ENCODE measurements at regions not wholly inside any gene's neighbourhood (a gene's known extent, or its start where the extent isn't known, plus 50 kb on each side); places are given as distances from the start of the nearest gene placed in this dataset.
"Not testable (repeated sequence)": the region's sequence is repeated elsewhere in the genome, so short reads cannot be mapped to it uniquely, and the experiment has no call there.

GRCh38 chr11:93032580-93032979 lies 63.1 kb downstream of the MTNR1B start:
- Mint-ChIP-seq H3K27me3 (ENCODE audit: low read depth) (peaks cover 14% of the 10 kb centered on the region), H3K27ac (peak overlapping the region; percentile 38), H3K4me1 (ENCODE audit: low read depth) (no peaks in the 10 kb centered on the region), H3K9me3 (peaks cover 2 to 5% of the 10 kb centered on the region in 2 donors), H3K36me3 (ENCODE audit: insufficient read depth in 2 of 2) (no peaks in the 10 kb centered on the region), H3K4me3 (no peak overlapping the region)
- no peak for ATAC-seq (replicated peaks in 1 of 2)
- no peak for DNase-seq

- Mint-ChIP-seq H3K27me3 (ENCODE audit: low read depth) (peaks cover 14% of the 10 kb centered on the region), H3K36me3 (ENCODE audit: insufficient read depth in 2 of 2) (no peaks in the 10 kb centered on the region), H3K9me3 (peaks cover 2 to 5% of the 10 kb centered on the region in 2 donors), H3K27ac (no peak overlapping the region), H3K4me1 (ENCODE audit: low read depth) (no peaks in the 10 kb centered on the region), H3K4me3 (no peak overlapping the region)
- no peak for ATAC-seq (replicated peaks in 1 of 2)
- no peak for DNase-seq
These were observed 63.6 kb downstream of the MTNR1B start for GRCh38 chr11:93033093-93033492.

GRCh38 chr11:93034031-93034722 lies 64.7 kb downstream of the MTNR1B start:
- peaks cover 6% of the 10 kb centered on the region for H3K4me1 Mint-ChIP-seq (ENCODE audit: low read depth)
- H3K36me3 Mint-ChIP-seq (ENCODE audit: insufficient read depth in 2 of 2) = no peaks in the 10 kb centered on the region
- no peak for ATAC-seq (replicated peaks in 1 of 2)
- no peak overlapping the region for H3K27ac Mint-ChIP-seq
- H3K9me3 Mint-ChIP-seq = peaks cover 2 to 5% of the 10 kb centered on the region in 2 donors
- H3K27me3 Mint-ChIP-seq (ENCODE audit: low read depth) = peaks cover 20% of the 10 kb centered on the region
- DNase-seq = no peak
- no peak overlapping the region for H3K4me3 Mint-ChIP-seq

GRCh38 chr11:93034723-93035039 lies 65.2 kb downstream of the MTNR1B start:
- DNase-seq = no peak
- peaks cover 15% of the 10 kb centered on the region for H3K27me3 Mint-ChIP-seq (ENCODE audit: low read depth)
- H3K9me3 Mint-ChIP-seq = peaks cover 2 to 5% of the 10 kb centered on the region in 2 donors
- H3K36me3 Mint-ChIP-seq (ENCODE audit: insufficient read depth in 2 of 2) = no peaks in the 10 kb centered on the region
- ATAC-seq (replicated peaks in 1 of 2) = no peak
- H3K27ac Mint-ChIP-seq = no peak overlapping the region
- no peak overlapping the region for H3K4me3 Mint-ChIP-seq
- peaks cover 6% of the 10 kb centered on the region for H3K4me1 Mint-ChIP-seq (ENCODE audit: low read depth)

- Mint-ChIP-seq H3K27me3 (ENCODE audit: low read depth) (peaks cover 12% of the 10 kb centered on the region), H3K4me3 (peak overlapping the region in 1 of 2 donors; percentile 72), H3K4me1 (ENCODE audit: low read depth) (peaks cover 6% of the 10 kb centered on the region), H3K36me3 (ENCODE audit: insufficient read depth in 2 of 2) (peaks cover 0 to 2% of the 10 kb centered on the region in 2 donors), H3K9me3 (peaks cover 4 to 5% of the 10 kb centered on the region in 2 donors), H3K27ac (no peak overlapping the region)
- ATAC-seq (replicated peaks in 1 of 2) = no peak
- no peak for DNase-seq
These were observed 69.1 kb downstream of the MTNR1B start for GRCh38 chr11:93038521-93038920.

GRCh38 chr11:93039531-93040240 lies 70.2 kb downstream of the MTNR1B start:
- Mint-ChIP-seq H3K36me3 (ENCODE audit: insufficient read depth in 2 of 2) (peaks cover 0 to 2% of the 10 kb centered on the region in 2 donors), H3K4me3 (no peak overlapping the region), H3K27ac (no peak overlapping the region), H3K4me1 (ENCODE audit: low read depth) (peaks cover 6% of the 10 kb centered on the region), H3K9me3 (peaks cover 7% of the 10 kb centered on the region in 2 donors), H3K27me3 (ENCODE audit: low read depth) (peaks cover 12% of the 10 kb centered on the region)
- no peak for ATAC-seq (replicated peaks in 1 of 2)
- no peak for DNase-seq

GRCh38 chr11:93041682-93042081 lies 72.2 kb downstream of the MTNR1B start:
- ATAC-seq (replicated peaks in 1 of 2) = no peak
- peaks cover 5% of the 10 kb centered on the region in 2 donors for H3K9me3 Mint-ChIP-seq
- no peak overlapping the region for H3K27ac Mint-ChIP-seq
- peaks cover 0 to 2% of the 10 kb centered on the region in 2 donors for H3K36me3 Mint-ChIP-seq (ENCODE audit: insufficient read depth in 2 of 2)
- H3K4me1 Mint-ChIP-seq (ENCODE audit: low read depth) = peaks cover 6% of the 10 kb centered on the region
- DNase-seq = no peak
- peaks cover 6% of the 10 kb centered on the region for H3K27me3 Mint-ChIP-seq (ENCODE audit: low read depth)
- no peak overlapping the region for H3K4me3 Mint-ChIP-seq

GRCh38 chr11:93043186-93043585 lies 73.7 kb downstream of the MTNR1B start:
- not testable (repeated sequence) for H3K9me3 Mint-ChIP-seq; H3K4me3 Mint-ChIP-seq; H3K36me3 Mint-ChIP-seq (ENCODE audit: insufficient read depth in 2 of 2); ATAC-seq (replicated peaks in 1 of 2); H3K27ac Mint-ChIP-seq; H3K4me1 Mint-ChIP-seq (ENCODE audit: low read depth); H3K27me3 Mint-ChIP-seq (ENCODE audit: low read depth); DNase-seq

GRCh38 chr11:93049740-93050139 lies 80.3 kb downstream of the MTNR1B start:
- no peak for ATAC-seq (replicated peaks in 1 of 2)
- peaks cover 18% of the 10 kb centered on the region for H3K27me3 Mint-ChIP-seq (ENCODE audit: low read depth)
- DNase-seq = no peak
- no peaks in the 10 kb centered on the region for H3K4me1 Mint-ChIP-seq (ENCODE audit: low read depth)
- no peaks in the 10 kb centered on the region for H3K9me3 Mint-ChIP-seq
- H3K36me3 Mint-ChIP-seq (ENCODE audit: insufficient read depth in 2 of 2) = no peaks in the 10 kb centered on the region
- H3K27ac Mint-ChIP-seq = no peak overlapping the region
- H3K4me3 Mint-ChIP-seq = no peak overlapping the region

- Mint-ChIP-seq H3K4me3 (no peak overlapping the region), H3K9me3 (peaks cover 0 to 2% of the 10 kb centered on the region in 2 donors), H3K27ac (no peak overlapping the region), H3K36me3 (ENCODE audit: insufficient read depth in 2 of 2) (no peaks in the 10 kb centered on the region), H3K27me3 (ENCODE audit: low read depth) (peaks cover 18% of the 10 kb centered on the region), H3K4me1 (ENCODE audit: low read depth) (peaks cover 6% of the 10 kb centered on the region)
- DNase-seq = no peak
- ATAC-seq (replicated peaks in 1 of 2) = no peak
These were observed 81.7 kb downstream of the MTNR1B start for GRCh38 chr11:93051186-93051585.

GRCh38 chr11:93053864-93054263 lies 84.4 kb downstream of the MTNR1B start:
- DNase-seq (no peak), ATAC-seq (replicated peaks in 1 of 2) (no peak)
- H3K27ac Mint-ChIP-seq = no peak overlapping the region
- H3K27me3 Mint-ChIP-seq (ENCODE audit: low read depth) = peaks cover 18% of the 10 kb centered on the region
- peaks cover 0 to 2% of the 10 kb centered on the region in 2 donors for H3K9me3 Mint-ChIP-seq
- peaks cover 6% of the 10 kb centered on the region for H3K4me1 Mint-ChIP-seq (ENCODE audit: low read depth)
- no peaks in the 10 kb centered on the region for H3K36me3 Mint-ChIP-seq (ENCODE audit: insufficient read depth in 2 of 2)
- no peak overlapping the region for H3K4me3 Mint-ChIP-seq

GRCh38 chr11:93054279-93054678 lies 84.8 kb downstream of the MTNR1B start:
- peaks cover 6% of the 10 kb centered on the region for H3K4me1 Mint-ChIP-seq (ENCODE audit: low read depth)
- no peak overlapping the region for H3K27ac Mint-ChIP-seq
- H3K4me3 Mint-ChIP-seq = peak overlapping the region in 1 of 2 donors; percentile 20
- H3K27me3 Mint-ChIP-seq (ENCODE audit: low read depth) = peaks cover 18% of the 10 kb centered on the region
- H3K36me3 Mint-ChIP-seq (ENCODE audit: insufficient read depth in 2 of 2) = no peaks in the 10 kb centered on the region
- ATAC-seq (replicated peaks in 1 of 2) (peak in 1 of 2 donors; percentile 61), DNase-seq (no peak)
- H3K9me3 Mint-ChIP-seq = peaks cover 0 to 2% of the 10 kb centered on the region in 2 donors

GRCh38 chr11:93054881-93055280 lies 85.4 kb downstream of the MTNR1B start:
- peak overlapping the region; percentile 1 to 56 for H3K4me3 Mint-ChIP-seq
- DNase-seq (peak; percentile 39 to 40), ATAC-seq (replicated peaks in 1 of 2) (peak; percentile 97)
- peaks cover 18% of the 10 kb centered on the region for H3K27me3 Mint-ChIP-seq (ENCODE audit: low read depth)
- H3K27ac Mint-ChIP-seq = peak overlapping the region; percentile 36
- H3K36me3 Mint-ChIP-seq (ENCODE audit: insufficient read depth in 2 of 2) = no peaks in the 10 kb centered on the region
- H3K4me1 Mint-ChIP-seq (ENCODE audit: low read depth) = peaks cover 6% of the 10 kb centered on the region
- H3K9me3 Mint-ChIP-seq = peaks cover 0 to 2% of the 10 kb centered on the region in 2 donors

Data from activated T-cell treated with anti-CD3 and anti-CD28 coated beads, Interleukin-2, amount 50 U/mL, for 72 hours (primary cell).